ENCODE measurements at regions not wholly inside any gene's neighbourhood (a gene's known extent, or its start where the extent isn't known, plus 50 kb on each side); places are given as distances from the start of the nearest gene placed in this dataset.

- no peak for TF ChIP-seq CTCF (IDR thresholded peaks at IDR 0.05; ENCODE audit: borderline replicate concordance, extremely low read depth, low read length, poor library complexity, severe bottlenecking)
- no peak for TF ChIP-seq EZH2 (IDR thresholded peaks at IDR 0.05; ENCODE audit: borderline replicate concordance, low read depth, low read length, severe bottlenecking)
These were observed 110.4 kb downstream of the MICALL2 start for GRCh38 chr7:1348823-1349335.

Data from DND-41 (cell line).